Stomach (tissue), 8 donors: ENCODE measurements at regions not wholly inside any gene's neighbourhood (a gene's known extent, or its start where the extent isn't known, plus 50 kb on each side); places are given as distances from the start of the nearest gene placed in this dataset.

Experiments
- DNase-seq, 2 donors: peaks; one replicate each; pipeline versions ENCODE4 v3.0.0 to v3.0.0-alpha.2; 2013 to 2019
- H3K27ac ChIP-seq, 5 donors: fragments of 200-600 bp in 4 of 5; sonication (generic) in 4 of 5; one replicate each; pipeline ENCODE4 v1.5.1; 2013 to 2019; ENCODE audit warnings: mild to moderate bottlenecking in 1 of 5, moderate library complexity in 1 of 5
- H3K27me3 ChIP-seq, 3 donors: fragments of 200-600 bp; sonication (generic); one replicate each; pipeline ENCODE4 v1.5.1; 2017 to 2019; ENCODE audit warnings: mixed run types in 1 of 3
- H3K36me3 ChIP-seq, 4 donors: fragments of 200-600 bp; sonication (generic); 1 replicate in 3 of 4; 2 replicates in 1 of 4; pipeline ENCODE4 v1.5.1; 2016 to 2019
- H3K4me1 ChIP-seq, 4 donors: fragments of 200-600 bp; sonication (generic); one replicate each; pipeline ENCODE4 v1.5.1; 2016 to 2019
- H3K4me3 ChIP-seq, 4 donors: fragments of 200-600 bp; sonication (generic) in 3 of 4; one replicate each; pipeline ENCODE4 v1.5.1; 2016 to 2019; ENCODE audit warnings: mild to moderate bottlenecking in 1 of 4
- H3K9me3 ChIP-seq, 4 donors: fragments of 200-600 bp; sonication (generic); one replicate each; pipeline ENCODE4 v1.5.1; 2016 to 2019
- EP300 ChIP-seq: sonication (generic); formaldehyde crosslinking; IDR thresholded peaks from one replicate; pipeline ENCODE4 v1.6.1; 2017; ENCODE audit warnings: antibody characterized with exemption
- POLR2A ChIP-seq, 4 donors: fragments of 450-650 bp; IDR thresholded peaks; one replicate each; pipeline ENCODE4 v1.6.1; 2016; ENCODE audit warnings: antibody characterized with exemption in 4 of 4, control low read depth in 2 of 4, mild to moderate bottlenecking in 1 of 4, moderate library complexity in 1 of 4
- POLR2AphosphoS5 ChIP-seq, 3 donors: sonication (generic); formaldehyde crosslinking; IDR thresholded peaks; one replicate each; pipeline ENCODE4 v1.6.1; 2016; ENCODE audit warnings: antibody characterized with exemption in 3 of 3
- WGBS, 5 donors: extraction: QIAGEN DNeasy Blood & Tissue Kit in 3 of 5; methylation state at CpG; one replicate each; pipeline versions ENCODE4 v1.1.5 to v1.1.7; 2013 to 2018; 5-methylcytosine and 5-hydroxymethylcytosine counted together
- intact Hi-C: fragments of 100-400 bp; cut with DNase I; formaldehyde crosslinking; loops from one replicate; pipeline ENCODE4 v1.15.1; 2023; ENCODE audit warnings: low total_unique reads
- TF ChIP-seq, protein P1 (sequence below), 7 experiments: fragments of 450-650 bp in 4 of 7; fragments of 200-600 bp in 3 of 7; sonication (generic) in 3 of 7; IDR thresholded peaks; one replicate each; pipeline ENCODE4 v1.5.1; 2016 to 2019; ENCODE audit warnings: antibody characterized with exemption in 7 of 7, control low read depth in 2 of 7, mild to moderate bottlenecking in 1 of 7
- donor health status: healthy with polysubstance abuse.
- donor health status: Bipolar disorder and iron deficiency.
- donor health status: healthy.

DNA sequence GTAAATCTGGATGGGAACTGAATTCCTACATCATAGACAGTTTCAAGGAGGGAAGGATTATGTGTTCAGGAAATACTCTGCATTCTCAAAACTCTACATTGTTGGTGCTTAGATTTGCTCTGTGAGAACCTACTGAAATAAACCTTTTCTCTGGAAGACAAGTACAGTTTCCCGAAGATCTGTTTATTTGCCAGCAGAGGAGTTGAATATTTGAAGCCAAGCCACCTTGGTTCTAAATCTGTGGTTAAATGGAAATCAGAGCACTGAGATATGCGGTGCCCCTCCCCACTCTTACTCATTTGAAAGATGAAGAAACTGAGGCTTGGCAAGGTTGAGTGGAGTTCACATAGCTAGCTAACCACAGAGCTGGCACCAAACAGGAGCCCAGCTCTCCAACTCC lies 146.3 kb upstream of the CTAGE1 start:
- no peak for TF ChIP-seq EP300
- no peak for TF ChIP-seq POLR2A (IDR thresholded peaks at IDR 0.05)
- TF ChIP-seq POLR2AphosphoS5 (IDR thresholded peaks at IDR 0.05) = no peak
- TF ChIP-seq, protein P1, sequence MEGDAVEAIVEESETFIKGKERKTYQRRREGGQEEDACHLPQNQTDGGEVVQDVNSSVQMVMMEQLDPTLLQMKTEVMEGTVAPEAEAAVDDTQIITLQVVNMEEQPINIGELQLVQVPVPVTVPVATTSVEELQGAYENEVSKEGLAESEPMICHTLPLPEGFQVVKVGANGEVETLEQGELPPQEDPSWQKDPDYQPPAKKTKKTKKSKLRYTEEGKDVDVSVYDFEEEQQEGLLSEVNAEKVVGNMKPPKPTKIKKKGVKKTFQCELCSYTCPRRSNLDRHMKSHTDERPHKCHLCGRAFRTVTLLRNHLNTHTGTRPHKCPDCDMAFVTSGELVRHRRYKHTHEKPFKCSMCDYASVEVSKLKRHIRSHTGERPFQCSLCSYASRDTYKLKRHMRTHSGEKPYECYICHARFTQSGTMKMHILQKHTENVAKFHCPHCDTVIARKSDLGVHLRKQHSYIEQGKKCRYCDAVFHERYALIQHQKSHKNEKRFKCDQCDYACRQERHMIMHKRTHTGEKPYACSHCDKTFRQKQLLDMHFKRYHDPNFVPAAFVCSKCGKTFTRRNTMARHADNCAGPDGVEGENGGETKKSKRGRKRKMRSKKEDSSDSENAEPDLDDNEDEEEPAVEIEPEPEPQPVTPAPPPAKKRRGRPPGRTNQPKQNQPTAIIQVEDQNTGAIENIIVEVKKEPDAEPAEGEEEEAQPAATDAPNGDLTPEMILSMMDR (IDR thresholded peaks at IDR 0.05) = no peak
- H3K27ac ChIP-seq = no peak overlapping the region
- H3K4me3 ChIP-seq = no peak overlapping the region
- peaks cover 0 to 35% (median 8%) of the 10 kb centered on the region in 3 donors for H3K27me3 ChIP-seq
- intact Hi-C loops = no loop called here
- H3K4me1 ChIP-seq = peaks cover 7 to 24% (median 19%) of the 10 kb centered on the region in 4 donors
- H3K36me3 ChIP-seq = no peaks in the 10 kb centered on the region
- 60 to 78% (median 71%) methylated on average over 2 of the region's 2 CpGs for WGBS, 5 donors
- no peak for DNase-seq
- no peaks in the 10 kb centered on the region for H3K9me3 ChIP-seq

DNA sequence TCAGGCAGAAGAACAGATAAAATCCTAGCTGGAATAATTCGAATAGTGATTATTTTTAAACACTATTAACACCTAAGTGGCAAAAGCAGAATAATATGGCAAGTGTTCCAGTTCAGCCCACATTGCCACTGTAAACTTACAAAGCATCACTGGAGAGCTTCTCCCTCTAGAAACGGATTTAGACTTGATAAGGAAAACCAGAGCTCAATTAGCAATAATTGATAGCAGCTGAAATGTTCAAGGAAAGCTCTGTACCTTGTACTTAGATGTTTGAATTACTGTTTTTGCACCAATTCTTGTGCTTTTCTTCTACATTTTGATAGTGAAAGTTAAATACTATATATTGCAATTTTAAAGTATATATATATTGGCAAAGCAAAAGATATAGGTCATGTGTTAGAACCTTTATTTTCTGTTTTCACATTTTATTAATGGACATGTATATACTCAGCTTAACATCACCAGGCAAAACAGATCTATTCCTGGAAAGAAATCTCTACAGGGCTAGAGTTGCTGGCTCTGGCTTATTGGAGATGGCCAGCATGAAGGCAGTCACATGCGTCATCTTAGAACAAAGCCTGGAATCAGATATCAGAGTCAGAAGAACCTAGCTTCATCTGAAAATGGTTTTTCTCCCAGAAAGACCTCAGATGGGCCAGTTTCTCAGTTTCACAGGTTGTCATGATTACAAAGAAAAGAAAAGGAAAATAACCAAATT lies 149.1 kb upstream of the CTAGE1 start:
- intact Hi-C loops = no loop called here

DNA sequence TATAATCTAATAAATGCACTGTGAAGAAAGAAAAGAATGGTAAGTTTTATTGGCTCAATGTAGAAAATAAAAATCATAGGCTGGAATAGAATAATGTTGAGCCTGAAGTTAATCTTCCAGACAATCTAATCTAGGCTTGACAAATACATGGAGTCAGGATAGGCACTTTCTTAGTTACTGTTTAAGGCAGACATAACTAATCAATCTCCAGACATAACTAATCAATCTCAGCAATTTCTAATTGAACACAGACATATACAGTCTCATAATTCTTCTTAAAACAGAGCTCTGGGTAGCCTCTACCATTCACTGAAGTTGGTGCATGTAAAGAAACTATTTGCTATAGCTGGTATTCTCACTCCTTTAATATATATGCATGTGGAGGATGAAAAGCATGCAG lies 150.1 kb upstream of the CTAGE1 start:
- H3K4me3 ChIP-seq = no peak overlapping the region
- intact Hi-C loops = no loop called here

More for the DNA sequence above, 149.1 kb upstream of the CTAGE1 start:
- TF ChIP-seq POLR2A (IDR thresholded peaks at IDR 0.05) (no peak), EP300 (no peak), POLR2AphosphoS5 (IDR thresholded peaks at IDR 0.05) (no peak)
- TF ChIP-seq, protein P1 (IDR thresholded peaks at IDR 0.05) = no peak
- no peak for DNase-seq
- Histone ChIP-seq H3K4me1 (peaks cover 0 to 9% (median 3%) of the 10 kb centered on the region in 4 donors), H3K27ac (no peak overlapping the region), H3K9me3 (no peaks in the 10 kb centered on the region), H3K27me3 (peaks cover 0 to 18% (median 0%) of the 10 kb centered on the region in 3 donors), H3K36me3 (no peaks in the 10 kb centered on the region), H3K4me3 (no peak overlapping the region)
- WGBS, 5 donors = 50 to 65% (median 51%) methylated on average over 3 of the region's 3 CpGs

DNA sequence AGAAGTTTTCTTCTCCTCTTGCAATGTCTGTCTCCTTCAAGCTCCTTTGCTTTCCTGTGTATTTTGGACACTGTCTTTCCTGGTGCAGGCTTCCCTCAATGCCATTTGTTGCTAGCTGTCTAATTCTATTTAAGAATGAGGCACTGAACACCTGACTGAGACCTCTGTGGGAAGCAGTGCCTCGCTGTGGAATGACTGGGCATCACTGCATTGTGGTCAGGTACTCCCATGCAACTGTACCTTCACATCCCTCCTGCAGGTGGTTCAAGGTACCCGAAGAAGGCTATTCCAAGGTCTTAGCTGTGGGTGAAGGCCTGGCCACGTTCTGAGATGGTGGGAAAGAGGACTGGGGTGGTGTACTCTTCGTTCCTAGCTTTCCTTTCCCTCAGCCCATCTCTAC lies 152.8 kb upstream of the CTAGE1 start:
- 55 to 75% (median 69%) methylated on average over 4 of the region's 4 CpGs for WGBS, 5 donors
- DNase-seq = no peak
- Histone ChIP-seq H3K27me3 (peaks cover 0 to 4% (median 0%) of the 10 kb centered on the region in 3 donors), H3K36me3 (no peaks in the 10 kb centered on the region), H3K4me3 (no peak overlapping the region), H3K4me1 (no peaks in the 10 kb centered on the region), H3K27ac (no peak overlapping the region), H3K9me3 (no peaks in the 10 kb centered on the region)
- intact Hi-C loops = no loop called here
- TF ChIP-seq, protein P1 (IDR thresholded peaks at IDR 0.05) = no peak
- TF ChIP-seq EP300 = no peak
- no peak for TF ChIP-seq POLR2AphosphoS5 (IDR thresholded peaks at IDR 0.05)
- no peak for TF ChIP-seq POLR2A (IDR thresholded peaks at IDR 0.05)

More for the DNA sequence above, 150.1 kb upstream of the CTAGE1 start:
- Histone ChIP-seq H3K27me3 (peaks cover 0 to 18% (median 0%) of the 10 kb centered on the region in 3 donors), H3K27ac (no peak overlapping the region), H3K36me3 (no peaks in the 10 kb centered on the region), H3K9me3 (no peaks in the 10 kb centered on the region), H3K4me1 (peaks cover 0 to 7% (median 3%) of the 10 kb centered on the region in 4 donors)
- no peak for DNase-seq
- TF ChIP-seq, protein P1 (IDR thresholded peaks at IDR 0.05) = no peak
- TF ChIP-seq EP300 (no peak), POLR2AphosphoS5 (IDR thresholded peaks at IDR 0.05) (no peak), POLR2A (IDR thresholded peaks at IDR 0.05) (no peak)
